ENCODE measurements at regions not wholly inside any gene's neighbourhood (a gene's known extent, or its start where the extent isn't known, plus 50 kb on each side); places are given as distances from the start of the nearest gene placed in this dataset.

GRCh38 chr5:113652161-113652560 lies 138.7 kb downstream of the YTHDC2 start:
- H3K9me2 ChIP-seq (replicated peaks; ENCODE audit: control insufficient read depth, low read length): no peaks in the 10 kb centered on the region
- no peaks in the 10 kb centered on the region for H3F3A ChIP-seq (ENCODE audit: control insufficient read depth, insufficient read depth)
- no peaks in the 10 kb centered on the region for H3K27me3 ChIP-seq (ENCODE audit: control insufficient read depth, low read length)
- H3K4me1 ChIP-seq (ENCODE audit: control insufficient read depth, low read length): no peaks in the 10 kb centered on the region
- H3K27ac ChIP-seq (ENCODE audit: low read depth, low read length): no peak overlapping the region
- H3K4me3 ChIP-seq (ENCODE audit: low read length): no peak overlapping the region
- H4K20me1 ChIP-seq (ENCODE audit: control insufficient read depth, insufficient read depth, low read depth, low read length): no peaks in the 10 kb centered on the region
- no peaks in the 10 kb centered on the region for H3K9me3 ChIP-seq (ENCODE audit: control insufficient read depth, insufficient read depth, low read length)
- H3K36me3 ChIP-seq (ENCODE audit: control insufficient read depth, low read length): no peaks in the 10 kb centered on the region
- no peak overlapping the region for H3K4me2 ChIP-seq (ENCODE audit: low read length)
- no peaks in the 10 kb centered on the region for H3K79me2 ChIP-seq (ENCODE audit: control insufficient read depth, low read length)
- TF ChIP-seq CTCF (IDR thresholded peaks at IDR 0.05; ENCODE audit: low read depth, low read length, poor library complexity, severe bottlenecking) (no peak), EZH2phosphoT487 (IDR thresholded peaks at IDR 0.05; ENCODE audit: borderline replicate concordance, low read length) (no peak)

- Histone ChIP-seq H3K4me2 (ENCODE audit: low read length) (no peak overlapping the region), H3K27me3 (ENCODE audit: control insufficient read depth, low read length) (no peaks in the 10 kb centered on the region), H3K27ac (ENCODE audit: low read depth, low read length) (no peak overlapping the region), H4K20me1 (ENCODE audit: control insufficient read depth, insufficient read depth, low read depth, low read length) (no peaks in the 10 kb centered on the region), H3K4me1 (ENCODE audit: control insufficient read depth, low read length) (no peaks in the 10 kb centered on the region), H3F3A (ENCODE audit: control insufficient read depth, insufficient read depth) (no peaks in the 10 kb centered on the region), H3K79me2 (ENCODE audit: control insufficient read depth, low read length) (no peaks in the 10 kb centered on the region), H3K36me3 (ENCODE audit: control insufficient read depth, low read length) (no peaks in the 10 kb centered on the region), H3K9me3 (ENCODE audit: control insufficient read depth, insufficient read depth, low read length) (no peaks in the 10 kb centered on the region), H3K4me3 (ENCODE audit: low read length) (no peak overlapping the region), H3K9me2 (replicated peaks; ENCODE audit: control insufficient read depth, low read length) (no peaks in the 10 kb centered on the region)
- TF ChIP-seq EZH2phosphoT487 (IDR thresholded peaks at IDR 0.05; ENCODE audit: borderline replicate concordance, low read length): no peak
- TF ChIP-seq CTCF (IDR thresholded peaks at IDR 0.05; ENCODE audit: low read depth, low read length, poor library complexity, severe bottlenecking): no peak
Measured at GRCh38 chr5:113654828-113655227, 141.3 kb downstream of the YTHDC2 start.

DNA sequence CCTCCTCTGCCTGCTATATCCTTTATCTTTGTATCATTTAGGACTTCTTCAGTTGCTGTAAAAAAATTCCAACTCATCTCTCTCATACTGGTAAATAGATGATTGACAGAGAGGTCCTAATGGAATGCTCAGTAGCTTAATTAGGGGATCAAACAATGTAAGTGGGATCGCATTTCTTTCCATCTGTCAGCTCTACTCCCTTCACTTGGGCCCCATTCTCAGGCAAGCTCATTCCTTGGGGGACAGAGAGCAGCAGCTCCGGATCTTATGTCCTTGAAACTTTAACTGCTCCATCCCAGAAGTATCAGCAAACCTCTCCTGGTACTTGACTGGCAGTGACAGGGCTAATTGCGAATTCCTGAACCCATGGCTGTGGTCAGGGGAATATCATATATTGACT lies 146.7 kb downstream of the YTHDC2 start:
- Histone ChIP-seq H3K4me2 (ENCODE audit: low read length) (no peak overlapping the region), H3K27me3 (ENCODE audit: control insufficient read depth, low read length) (no peaks in the 10 kb centered on the region), H3K36me3 (ENCODE audit: control insufficient read depth, low read length) (no peaks in the 10 kb centered on the region)

More for the DNA sequence above, 146.7 kb downstream of the YTHDC2 start:
- no peaks in the 10 kb centered on the region for H3K4me1 ChIP-seq (ENCODE audit: control insufficient read depth, low read length)
- H3K9me2 ChIP-seq (replicated peaks; ENCODE audit: control insufficient read depth, low read length): no peaks in the 10 kb centered on the region
- no peak overlapping the region for H3K27ac ChIP-seq (ENCODE audit: low read depth, low read length)
- TF ChIP-seq EZH2phosphoT487 (IDR thresholded peaks at IDR 0.05; ENCODE audit: borderline replicate concordance, low read length): no peak
- no peak for TF ChIP-seq CTCF (IDR thresholded peaks at IDR 0.05; ENCODE audit: low read depth, low read length, poor library complexity, severe bottlenecking)
- no peak overlapping the region for H3K4me3 ChIP-seq (ENCODE audit: low read length)
- H3K79me2 ChIP-seq (ENCODE audit: control insufficient read depth, low read length): no peaks in the 10 kb centered on the region
- no peaks in the 10 kb centered on the region for H3F3A ChIP-seq (ENCODE audit: control insufficient read depth, insufficient read depth)
- no peaks in the 10 kb centered on the region for H3K9me3 ChIP-seq (ENCODE audit: control insufficient read depth, insufficient read depth, low read length)
- no peaks in the 10 kb centered on the region for H4K20me1 ChIP-seq (ENCODE audit: control insufficient read depth, insufficient read depth, low read depth, low read length)
